ENCODE measurements at regions not wholly inside any gene's neighbourhood (a gene's known extent, or its start where the extent isn't known, plus 50 kb on each side); places are given as distances from the start of the nearest gene placed in this dataset.

GRCh38 chr5:123914333-123914732 is 402.4 kb downstream of the CSNK1G3 start:
- peaks cover 0 to 3% of the 10 kb centered on the region in 2 experiments; a peak in 1 of 4 replicates for H3K9me3 ChIP-seq (ENCODE audit: insufficient read depth in 2 of 2, low read depth in 1 of 2, low read length in 1 of 2)
- no peak overlapping the region for H3K18ac ChIP-seq (ENCODE audit: extremely low read depth, low read length)
- H2BK5ac ChIP-seq (ENCODE audit: low read depth, low read length) = no peak overlapping the region
- no peak overlapping the region for H2BK120ac ChIP-seq (replicated peaks; ENCODE audit: low read depth, low read length)
- POLR2A ChIA-PET (ENCODE audit: partially characterized antibody) = no interaction called here
- no peaks in the 10 kb centered on the region for H3K23me2 ChIP-seq (ENCODE audit: low read depth, low read length)
- H3K14ac ChIP-seq (ENCODE audit: insufficient read length) = no peak overlapping the region
- no peak overlapping the region for H2AFZ ChIP-seq (ENCODE audit: low read length)
- no peaks in the 10 kb centered on the region for H3K79me1 ChIP-seq (ENCODE audit: low read depth, low read length)
- FAIRE-seq (no peak), DNase-seq (ENCODE audit: low read depth in 1 of 2, low spot score in 2 of 2) (no peak)
- CTCF ChIA-PET (ENCODE audit: partially characterized antibody) = interaction anchor here (1.0 kb wide), 1 partner anchor 9 kb away, joined by 4 read pairs; no protein-coding TSS in a partner anchor
- H4K20me1 ChIP-seq (replicated peaks in 1 of 2; ENCODE audit: control insufficient read depth in 1 of 2, insufficient read depth in 2 of 2, low read length in 2 of 2) = no peaks in the 10 kb centered on the region
- H3K36me3 ChIP-seq (ENCODE audit: control insufficient read depth in 2 of 4, insufficient read depth in 4 of 4, low read length in 3 of 4) = no peaks in the 10 kb centered on the region
- no peak overlapping the region for H3K23ac ChIP-seq (ENCODE audit: insufficient read length)
- no peak overlapping the region for H3K56ac ChIP-seq (replicated peaks; ENCODE audit: insufficient read length, low read depth, low read length)
- H3K4me1 ChIP-seq (replicated peaks in 1 of 4; ENCODE audit: control insufficient read depth in 3 of 4, insufficient read depth in 4 of 4, low read length in 3 of 4) = no peaks in the 10 kb centered on the region; a peak in 1 of 7 replicates
- no peaks in the 10 kb centered on the region for H3K79me2 ChIP-seq (ENCODE audit: control insufficient read depth in 1 of 2, insufficient read depth in 2 of 2, low read length in 2 of 2)
- H2BK12ac ChIP-seq (ENCODE audit: low read depth, low read length) = no peak overlapping the region
- H3K9ac ChIP-seq (replicated peaks in 1 of 4; ENCODE audit: extremely low read depth in 1 of 4, low read depth in 3 of 4, low read length in 3 of 4) = no peak overlapping the region
- no peaks in the 10 kb centered on the region for H3K27me3 ChIP-seq (replicated peaks in 1 of 4; ENCODE audit: control insufficient read depth in 3 of 4, extremely low read depth in 1 of 4, insufficient read depth in 3 of 4, low read length in 3 of 4)
- no peak for TF ChIP-seq KDM1A (IDR thresholded peaks at IDR 0.05; ENCODE audit: borderline replicate concordance, low read length)
- TF ChIP-seq CEBPB (IDR thresholded peaks at IDR 0.05; ENCODE audit: low read depth, low read length) = no peak
- TF ChIP-seq NANOG (IDR thresholded peaks at IDR 0.05; ENCODE audit: insufficient read depth, low read depth, low read length, poor library complexity, severe bottlenecking) = no peak
- no peak for TF ChIP-seq TAF1 (IDR thresholded peaks at IDR 0.05; ENCODE audit: low read depth, low read length)
- TF ChIP-seq MAX (IDR thresholded peaks at IDR 0.05) = no peak
- no peak for TF ChIP-seq ASH2L (IDR thresholded peaks at IDR 0.05; ENCODE audit: low read length)
- no peak for TF ChIP-seq SP1 (IDR thresholded peaks at IDR 0.05; ENCODE audit: low read depth, low read length)
- no peak for TF ChIP-seq TCF12 (IDR thresholded peaks at IDR 0.05; ENCODE audit: low read depth, low read length)
- TF ChIP-seq CREB1 (IDR thresholded peaks at IDR 0.05) = no peak
- no peak for TF ChIP-seq YY1 (IDR thresholded peaks at IDR 0.05; ENCODE audit: low read depth, low read length)
- no peak for TF ChIP-seq RNF2 (IDR thresholded peaks at IDR 0.05; ENCODE audit: borderline replicate concordance, low read depth, low read length, missing control alignments, poor library complexity, severe bottlenecking)
- no peak for TF ChIP-seq RXRA (IDR thresholded peaks at IDR 0.05; ENCODE audit: insufficient read depth, low read depth, low read length)
- TF ChIP-seq RFX5 (IDR thresholded peaks at IDR 0.05; ENCODE audit: borderline replicate concordance, low read depth, low read length) = no peak
- no peak for TF ChIP-seq POLR2A (IDR thresholded peaks at IDR 0.05; ENCODE audit: control extremely low read depth in 1 of 2, low read depth in 2 of 2, low read length in 2 of 2)
- no peak for TF ChIP-seq CTBP2 (IDR thresholded peaks at IDR 0.05; ENCODE audit: borderline replicate concordance, insufficient read depth, insufficient read length, low read length)
- TF ChIP-seq SRF (IDR thresholded peaks at IDR 0.05; ENCODE audit: low read depth, low read length) = no peak
- H2BK15ac ChIP-seq (ENCODE audit: low read length) = no peak overlapping the region
- H3K4me3 ChIP-seq (ENCODE audit: extremely low read depth in 1 of 4, insufficient read depth in 2 of 4, low read depth in 3 of 4, low read length in 4 of 4) = no peak overlapping the region
- no peak overlapping the region for H4K8ac ChIP-seq (ENCODE audit: extremely low read depth, insufficient read depth, low read length)
- no peak overlapping the region for H3K4ac ChIP-seq (replicated peaks; ENCODE audit: insufficient read length, low read depth, low read length)
- H2BK20ac ChIP-seq (ENCODE audit: low read length) = no peak overlapping the region
- no peak overlapping the region for H2AK5ac ChIP-seq (ENCODE audit: low read depth, low read length)
- no peak overlapping the region for H3K4me2 ChIP-seq (ENCODE audit: insufficient read depth in 1 of 2, low read depth in 2 of 2, low read length in 2 of 2)
- 92% methylated on average over 1 of the region's 1 CpG; no CpG with 5 or more reads in 1 of the 2 experiments for WGBS, 2 experiments (ENCODE audit: extremely low coverage in 1 of 2, insufficient coverage in 1 of 2, insufficient read length in 1 of 2, insufficient replicate concordance in 2 of 2, low coverage in 1 of 2, low lambda C conversion rate in 2 of 2, missing lambda C conversion rate in 1 of 2)
- H3K27ac ChIP-seq (ENCODE audit: low read depth, low read length) = no peak overlapping the region
- no peak overlapping the region for H4K5ac ChIP-seq (ENCODE audit: insufficient read length, low read depth, low read length)
- no peak overlapping the region for H4K91ac ChIP-seq (replicated peaks; ENCODE audit: insufficient read length, low read length)

Measured in H1 (cell line).